GM13976 (cell line): ENCODE measurements at regions not wholly inside any gene's neighbourhood (a gene's known extent, or its start where the extent isn't known, plus 50 kb on each side); places are given as distances from the start of the nearest gene placed in this dataset.
A peak's percentile ranks its signal among the peaks of the same experiment; 100 is the strongest.

Experiments
- DNase-seq: peaks from one replicate; pipeline ENCODE4 v3.0.0; 2012; ENCODE audit warnings: low spot score
- CTCF ChIP-seq: IDR thresholded peaks from 2 replicates; pipeline ENCODE4 v1.5.1; 2012; ENCODE audit warnings: borderline replicate concordance, mild to moderate bottlenecking; ENCODE audit not compliant: insufficient read depth; ENCODE audit errors: extremely low read depth, missing control alignments, control extremely low read depth
- in situ Hi-C: fragments of 300-500 bp; cut with MboI; formaldehyde crosslinking; loops from one replicate; pipeline ENCODE4 v1.12.0; 2022; ENCODE audit warnings: low sequenced_read_pairs, mixed read lengths, inconsistent platforms; ENCODE audit not compliant: unreplicated experiment

GRCh38 chr3:3675186-3675585 is 124.0 kb upstream of the LRRN1 start:
- in situ Hi-C loops = no loop called here
- no peak for TF ChIP-seq CTCF
- DNase-seq = no peak

- in situ Hi-C loops = no loop called here
- peak; percentile 73 for DNase-seq
- no peak for TF ChIP-seq CTCF
These were observed 132.6 kb upstream of the LRRN1 start for GRCh38 chr3:3666664-3667063.

GRCh38 chr3:3665961-3666640 is 133.1 kb upstream of the LRRN1 start:
- TF ChIP-seq CTCF = no peak
- peak; percentile 5 for DNase-seq
- in situ Hi-C loops = no loop called here

- in situ Hi-C loops = no loop called here
- TF ChIP-seq CTCF = no peak
These were observed 133.7 kb upstream of the LRRN1 start for GRCh38 chr3:3665546-3665945.

GRCh38 chr3:3664935-3665334 is 134.3 kb upstream of the LRRN1 start:
- TF ChIP-seq CTCF = no peak
- no peak for DNase-seq
- in situ Hi-C loops = no loop called here

More at GRCh38 chr3:3665546-3665945, 133.7 kb upstream of the LRRN1 start:
- DNase-seq = no peak

- in situ Hi-C loops = no loop called here
- TF ChIP-seq CTCF = no peak
- DNase-seq = no peak
These were observed 136.6 kb upstream of the LRRN1 start for GRCh38 chr3:3662610-3663009.
